ENCODE measurements at regions not wholly inside any gene's neighbourhood (a gene's known extent, or its start where the extent isn't known, plus 50 kb on each side); places are given as distances from the start of the nearest gene placed in this dataset.

DNA sequence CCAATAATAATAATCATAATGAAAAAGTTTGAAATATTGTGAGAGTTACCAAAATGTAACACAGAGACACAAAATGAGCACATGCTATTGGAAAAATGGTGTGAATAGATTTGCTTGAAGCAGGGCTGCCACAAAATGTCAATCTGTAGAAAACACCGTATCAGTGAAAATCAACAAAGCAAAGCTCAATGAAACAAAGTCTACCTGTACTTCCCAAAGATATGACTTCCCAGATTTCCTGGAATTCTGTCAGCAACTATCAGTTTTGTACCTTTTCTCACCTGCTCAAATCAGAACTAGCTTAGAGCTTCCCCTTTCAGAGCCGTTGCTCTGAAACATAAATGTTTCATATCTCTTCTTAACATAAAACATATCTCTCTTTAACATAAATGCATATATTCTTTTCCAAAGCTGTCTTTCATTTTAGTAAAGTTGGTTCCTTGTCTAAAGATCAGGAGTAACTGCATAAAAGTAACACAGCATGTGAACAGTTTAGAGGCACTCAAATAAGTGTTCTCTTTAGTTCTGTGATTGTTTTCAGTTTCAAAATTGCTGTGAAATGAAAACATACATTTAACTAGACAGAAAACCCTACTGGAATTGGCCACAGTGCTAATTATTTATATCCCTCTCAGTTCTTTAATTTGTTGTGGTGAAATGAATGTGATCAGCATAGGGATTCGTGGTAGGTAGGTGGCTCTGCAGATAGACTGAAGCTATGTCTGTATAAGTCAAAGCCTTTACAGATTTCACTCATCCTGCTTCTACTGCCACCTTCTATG, 262.5 kb downstream of the KCNJ3 start:
- Histone ChIP-seq H3K56ac (ENCODE audit: insufficient read length, low read depth, low read length) (no peak overlapping the region), H3K27ac (ENCODE audit: insufficient read length, low read depth, low read length) (no peak overlapping the region), H2BK12ac (ENCODE audit: insufficient read length, low read depth, low read length) (no peak overlapping the region), H3K9ac (ENCODE audit: extremely low read depth, insufficient read length, low read length) (no peak overlapping the region), H2BK15ac (ENCODE audit: low read depth, low read length) (no peak overlapping the region), H3K4ac (ENCODE audit: low read depth, low read length) (no peak overlapping the region), H4K8ac (replicated peaks; ENCODE audit: insufficient read length, low read depth, low read length) (no peak overlapping the region), H4K20me1 (ENCODE audit: control insufficient read depth, insufficient read depth, insufficient read length) (no peaks in the 10 kb centered on the region), H3K79me1 (ENCODE audit: insufficient read depth, low read depth, low read length, poor library complexity, severe bottlenecking) (no peaks in the 10 kb centered on the region), H3K23ac (ENCODE audit: insufficient read length, low read depth, low read length) (no peak overlapping the region), H3K27me3 (ENCODE audit: insufficient read depth, low read length) (no peaks in the 10 kb centered on the region), H3K4me1 (ENCODE audit: insufficient read depth, low read length) (no peaks in the 10 kb centered on the region), H2BK20ac (ENCODE audit: low read depth, low read length, poor library complexity, severe bottlenecking) (no peak overlapping the region), H2AFZ (ENCODE audit: low read length) (no peak overlapping the region), H2BK120ac (ENCODE audit: low read depth, low read length, poor library complexity, severe bottlenecking) (no peak overlapping the region), H4K91ac (ENCODE audit: insufficient read length, low read depth, low read length) (no peak overlapping the region), H3K18ac (ENCODE audit: insufficient read length, low read depth, low read length) (no peak overlapping the region), H3K14ac (ENCODE audit: insufficient read depth, low read length) (no peak overlapping the region), H3K9me3 (ENCODE audit: control insufficient read depth, low read depth, low read length) (no peaks in the 10 kb centered on the region), H2BK5ac (ENCODE audit: insufficient read length, low read length) (no peak overlapping the region), H3K4me2 (ENCODE audit: insufficient read depth, insufficient read length, low read length) (no peak overlapping the region), H3T11ph (ENCODE audit: low read length) (no peak overlapping the region), H4K5ac (ENCODE audit: insufficient read length, low read depth, low read length) (no peak overlapping the region), H3K23me2 (ENCODE audit: insufficient read length, low read depth, low read length, poor library complexity, severe bottlenecking) (no peaks in the 10 kb centered on the region), H2AK5ac (ENCODE audit: insufficient read length, low read length) (no peak overlapping the region), H3K79me2 (ENCODE audit: insufficient read depth, low read length) (no peaks in the 10 kb centered on the region)
- TF ChIP-seq, protein P1, sequence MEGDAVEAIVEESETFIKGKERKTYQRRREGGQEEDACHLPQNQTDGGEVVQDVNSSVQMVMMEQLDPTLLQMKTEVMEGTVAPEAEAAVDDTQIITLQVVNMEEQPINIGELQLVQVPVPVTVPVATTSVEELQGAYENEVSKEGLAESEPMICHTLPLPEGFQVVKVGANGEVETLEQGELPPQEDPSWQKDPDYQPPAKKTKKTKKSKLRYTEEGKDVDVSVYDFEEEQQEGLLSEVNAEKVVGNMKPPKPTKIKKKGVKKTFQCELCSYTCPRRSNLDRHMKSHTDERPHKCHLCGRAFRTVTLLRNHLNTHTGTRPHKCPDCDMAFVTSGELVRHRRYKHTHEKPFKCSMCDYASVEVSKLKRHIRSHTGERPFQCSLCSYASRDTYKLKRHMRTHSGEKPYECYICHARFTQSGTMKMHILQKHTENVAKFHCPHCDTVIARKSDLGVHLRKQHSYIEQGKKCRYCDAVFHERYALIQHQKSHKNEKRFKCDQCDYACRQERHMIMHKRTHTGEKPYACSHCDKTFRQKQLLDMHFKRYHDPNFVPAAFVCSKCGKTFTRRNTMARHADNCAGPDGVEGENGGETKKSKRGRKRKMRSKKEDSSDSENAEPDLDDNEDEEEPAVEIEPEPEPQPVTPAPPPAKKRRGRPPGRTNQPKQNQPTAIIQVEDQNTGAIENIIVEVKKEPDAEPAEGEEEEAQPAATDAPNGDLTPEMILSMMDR (conservative IDR thresholded peaks at IDR 0.05) = no peak
- Mint-ChIP-seq H3K27me3 (ENCODE audit: low read depth) (no peaks in the 10 kb centered on the region), H3K36me3 (ENCODE audit: insufficient read depth in 1 of 3, low read depth in 3 of 3) (no peaks in the 10 kb centered on the region), H3K4me3 (no peak overlapping the region), H3K27ac (no peak overlapping the region), H3K4me1 (no peaks in the 10 kb centered on the region), H3K9me3 (peaks cover 0 to 1% of the 10 kb centered on the region in 2 experiments; a peak in 2 of 5 replicates)
- no peak for DNase-seq
- WGBS (ENCODE audit: extremely low coverage, insufficient read length, low lambda C conversion rate) = no CpG with 5 or more reads among the region's 3 CpGs

Data from H9 (cell line).